Peyer's patch (tissue), 4 donors: ENCODE measurements at regions not wholly inside any gene's neighbourhood (a gene's known extent, or its start where the extent isn't known, plus 50 kb on each side); places are given as distances from the start of the nearest gene placed in this dataset.

Experiments used
- DNase-seq, 3 donors: peaks; one replicate each; pipeline ENCODE4 v3.0.0-alpha.2; 2017 to 2019
- H3K27ac ChIP-seq, 4 donors: fragments of 200-600 bp; sonication (generic); one replicate each; pipeline ENCODE4 v1.5.1; 2016 to 2019
- H3K27me3 ChIP-seq, 2 donors: fragments of 200-600 bp; sonication (generic); one replicate each; pipeline ENCODE4 v1.5.1; 2019
- H3K36me3 ChIP-seq, 3 donors: fragments of 200-600 bp; sonication (generic); one replicate each; pipeline ENCODE4 v1.5.1; 2016 to 2019
- H3K4me1 ChIP-seq, 4 donors: fragments of 200-600 bp; sonication (generic); one replicate each; pipeline ENCODE4 v1.5.1; 2016 to 2019
- H3K4me3 ChIP-seq, 4 donors: fragments of 200-600 bp; sonication (generic); 1 replicate in 3 of 4; 2 replicates in 1 of 4; pipeline ENCODE4 v1.5.1; 2016 to 2019; ENCODE audit warnings: mild to moderate bottlenecking in 1 of 4
- H3K9me3 ChIP-seq, 4 donors: fragments of 200-600 bp; sonication (generic); one replicate each; pipeline ENCODE4 v1.5.1; 2016 to 2019; ENCODE audit warnings: mild to moderate bottlenecking in 1 of 4
- CTCF ChIP-seq, 6 experiments: fragments of 450-650 bp in 4 of 6; fragments of 200-600 bp in 2 of 6; sonication (generic) in 1 of 6; IDR thresholded peaks; one replicate each; pipeline ENCODE4 v1.5.1; 2017 to 2019; ENCODE audit warnings: antibody characterized with exemption in 6 of 6, mild to moderate bottlenecking in 3 of 6, moderate library complexity in 1 of 6
- POLR2A ChIP-seq, 2 donors: fragments of 450-650 bp; IDR thresholded peaks; one replicate each; pipeline ENCODE4 v1.5.1; 2017; ENCODE audit warnings: antibody characterized with exemption in 2 of 2, mild to moderate bottlenecking in 2 of 2, moderate library complexity in 2 of 2

- H3K4me1 ChIP-seq: no peaks in the 10 kb centered on the region
- H3K36me3 ChIP-seq: no peaks in the 10 kb centered on the region
- no peaks in the 10 kb centered on the region for H3K27me3 ChIP-seq
- H3K4me3 ChIP-seq: no peak overlapping the region
- no peak for DNase-seq
- TF ChIP-seq POLR2A (IDR thresholded peaks at IDR 0.05) (no peak), CTCF (IDR thresholded peaks at IDR 0.05) (no peak)
- H3K27ac ChIP-seq: no peak overlapping the region
- no peaks in the 10 kb centered on the region for H3K9me3 ChIP-seq
Measured at GRCh38 chr9:119951591-119951990, 582.4 kb upstream of the BRINP1 start.

- no peak overlapping the region for H3K4me3 ChIP-seq
- TF ChIP-seq CTCF (IDR thresholded peaks at IDR 0.05) (no peak), POLR2A (IDR thresholded peaks at IDR 0.05) (no peak)
- H3K27ac ChIP-seq: no peak overlapping the region
- DNase-seq: no peak
- H3K4me1 ChIP-seq: no peaks in the 10 kb centered on the region
- no peaks in the 10 kb centered on the region for H3K27me3 ChIP-seq
- H3K36me3 ChIP-seq: no peaks in the 10 kb centered on the region
- H3K9me3 ChIP-seq: no peaks in the 10 kb centered on the region
Measured at GRCh38 chr9:119951090-119951489, 581.9 kb upstream of the BRINP1 start.

GRCh38 chr9:119945686-119946085 lies 576.5 kb upstream of the BRINP1 start:
- Histone ChIP-seq H3K36me3 (no peaks in the 10 kb centered on the region), H3K27me3 (no peaks in the 10 kb centered on the region), H3K4me1 (no peaks in the 10 kb centered on the region), H3K27ac (no peak overlapping the region), H3K9me3 (no peaks in the 10 kb centered on the region), H3K4me3 (no peak overlapping the region)
- no peak for DNase-seq
- no peak for TF ChIP-seq POLR2A (IDR thresholded peaks at IDR 0.05)
- no peak for TF ChIP-seq CTCF (IDR thresholded peaks at IDR 0.05)

GRCh38 chr9:119941091-119941490 lies 571.9 kb upstream of the BRINP1 start:
- no peaks in the 10 kb centered on the region for H3K27me3 ChIP-seq
- no peaks in the 10 kb centered on the region for H3K4me1 ChIP-seq
- no peak overlapping the region for H3K4me3 ChIP-seq
- H3K27ac ChIP-seq: no peak overlapping the region
- TF ChIP-seq POLR2A (IDR thresholded peaks at IDR 0.05) (no peak), CTCF (IDR thresholded peaks at IDR 0.05) (no peak)
- DNase-seq: no peak
- no peaks in the 10 kb centered on the region for H3K36me3 ChIP-seq
- no peaks in the 10 kb centered on the region for H3K9me3 ChIP-seq

GRCh38 chr9:119938871-119939270 lies 569.6 kb upstream of the BRINP1 start:
- TF ChIP-seq CTCF (IDR thresholded peaks at IDR 0.05) (no peak), POLR2A (IDR thresholded peaks at IDR 0.05) (no peak)
- no peaks in the 10 kb centered on the region for H3K36me3 ChIP-seq
- H3K27ac ChIP-seq: no peak overlapping the region
- H3K4me1 ChIP-seq: no peaks in the 10 kb centered on the region
- H3K9me3 ChIP-seq: no peaks in the 10 kb centered on the region
- no peak for DNase-seq
- H3K4me3 ChIP-seq: no peak overlapping the region
- H3K27me3 ChIP-seq: no peaks in the 10 kb centered on the region

DNA sequence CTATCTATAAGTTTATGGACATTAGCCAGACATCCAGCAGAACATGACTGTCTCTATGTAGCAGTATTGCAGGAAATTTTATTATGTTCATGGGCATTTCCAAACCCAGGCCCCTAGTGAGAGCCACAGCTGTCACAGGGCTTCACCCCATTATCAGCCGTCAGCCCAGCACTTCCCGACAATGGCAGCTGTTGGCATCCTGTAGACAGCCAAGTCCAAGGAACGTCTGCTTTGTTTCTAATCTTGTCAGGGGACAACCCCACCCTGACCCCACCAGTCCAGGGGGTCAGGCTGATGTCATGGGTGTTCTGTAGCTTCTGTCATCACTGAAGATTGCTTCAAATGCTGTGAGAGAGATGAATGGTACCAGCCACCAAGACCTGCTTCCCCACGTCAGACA lies 565.3 kb upstream of the BRINP1 start:
- Histone ChIP-seq H3K4me1 (no peaks in the 10 kb centered on the region), H3K27me3 (no peaks in the 10 kb centered on the region), H3K36me3 (no peaks in the 10 kb centered on the region), H3K9me3 (no peaks in the 10 kb centered on the region), H3K4me3 (no peak overlapping the region), H3K27ac (no peak overlapping the region)
- TF ChIP-seq CTCF (IDR thresholded peaks at IDR 0.05): no peak
- TF ChIP-seq POLR2A (IDR thresholded peaks at IDR 0.05): no peak
- no peak for DNase-seq
